ENCODE measurements at regions not wholly inside any gene's neighbourhood (a gene's known extent, or its start where the extent isn't known, plus 50 kb on each side); places are given as distances from the start of the nearest gene placed in this dataset.
A peak's percentile ranks its signal among the peaks of the same experiment; 100 is the strongest.

DNA sequence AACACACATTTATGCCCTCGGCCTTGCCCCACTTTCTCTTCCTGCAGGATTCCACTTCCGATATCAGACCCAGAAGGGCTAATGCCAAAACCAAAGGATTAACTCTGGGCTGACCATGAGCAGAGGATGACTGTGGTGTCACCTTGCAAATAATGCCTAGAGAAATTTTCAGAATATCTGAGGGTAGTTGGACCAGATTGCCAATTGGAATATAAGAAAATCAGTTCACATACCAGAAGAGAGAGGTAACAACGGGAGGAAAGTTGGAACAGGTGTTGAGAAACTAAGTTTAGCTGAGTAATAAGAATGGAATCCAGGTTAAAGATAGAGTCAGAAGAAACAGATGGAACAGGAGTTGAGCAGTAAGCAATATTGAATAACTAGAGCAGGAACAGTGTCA, 232.7 kb upstream of the UBE2E3 start:
- Histone ChIP-seq H3K9me1 (ENCODE audit: insufficient read depth, low read length) (no peaks in the 10 kb centered on the region; the same call in 1 of the 2 replicates), H3K18ac (ENCODE audit: low read depth, low read length) (no peak overlapping the region), H3K4me3 (ENCODE audit: insufficient read depth, low read depth, low read length) (no peak overlapping the region), H2BK15ac (ENCODE audit: low read depth, low read length) (no peak overlapping the region), H3K79me1 (ENCODE audit: low read depth in 1 of 2, low read length in 2 of 2) (no peaks in the 10 kb centered on the region), H3K4me2 (ENCODE audit: low read depth, low read length) (no peak overlapping the region), H3K14ac (replicated peaks; ENCODE audit: low read depth, low read length) (no peak overlapping the region), H3K9me3 (ENCODE audit: control insufficient read depth, insufficient read depth, low read length) (no peaks in the 10 kb centered on the region), H2BK120ac (ENCODE audit: low read depth, low read length) (no peak overlapping the region), H2AFZ (replicated peaks; ENCODE audit: low read length, poor library complexity) (no peak overlapping the region), H3K27me3 (ENCODE audit: control insufficient read depth, insufficient read depth, low read length) (no peaks in the 10 kb centered on the region), H2BK5ac (ENCODE audit: low read depth, low read length, poor library complexity, severe bottlenecking) (no peak overlapping the region), H3K9ac (ENCODE audit: low read depth, low read length) (no peak overlapping the region), H3K4ac (ENCODE audit: low read depth, low read length) (no peak overlapping the region), H4K8ac (ENCODE audit: low read depth in 2 of 2, low read length in 2 of 2) (no peak overlapping the region), H2AK5ac (ENCODE audit: low read depth, low read length) (no peak overlapping the region), H3K56ac (ENCODE audit: extremely low read depth, insufficient read depth, low read length) (no peak overlapping the region), H3K36me3 (ENCODE audit: control insufficient read depth, insufficient read depth, low read length) (no peaks in the 10 kb centered on the region), H2AK9ac (replicated peaks; ENCODE audit: low read depth, low read length, poor library complexity) (no peak overlapping the region), H3K27ac (ENCODE audit: insufficient read depth, low read length) (no peak overlapping the region), H4K91ac (ENCODE audit: insufficient read depth, low read depth, low read length) (no peak overlapping the region), H2BK20ac (ENCODE audit: low read depth, low read length) (no peak overlapping the region), H4K20me1 (ENCODE audit: insufficient read depth, low read length) (no peaks in the 10 kb centered on the region), H3K4me1 (ENCODE audit: control insufficient read depth, insufficient read depth, low read length) (no peaks in the 10 kb centered on the region), H4K5ac (ENCODE audit: low read depth, low read length) (no peak overlapping the region), H3K23ac (ENCODE audit: low read depth, low read length) (no peak overlapping the region)
- intact Hi-C loops (cut with micrococcal nuclease) (no loop called here), in situ Hi-C loops (cut with MboI; ENCODE audit: low sequenced_read_pairs) (no loop called here), dilution Hi-C loops (cut with HindIII; ENCODE audit: low sequenced_read_pairs, unreplicated experiment) (no loop called here)
- WGBS, 2 experiments (ENCODE audit: extremely low coverage in 2 of 2, insufficient read length in 1 of 2): 100% methylated on average over 1 of the region's 3 CpGs; no CpG with 5 or more reads in 1 of the 2 experiments
- ChIA-PET POLR2A (ENCODE audit: unreplicated experiment) (no interaction called here), CTCF (no interaction called here)
- TF ChIP-seq FOS (IDR thresholded peaks at IDR 0.05; ENCODE audit: low read depth, low read length): no peak
- TF ChIP-seq MXI1 (IDR thresholded peaks at IDR 0.05; ENCODE audit: borderline replicate concordance, low read depth, low read length): no peak
- no peak for TF ChIP-seq CEBPB (IDR thresholded peaks at IDR 0.05; ENCODE audit: low read depth, low read length)
- TF ChIP-seq SMC3 (IDR thresholded peaks at IDR 0.05; ENCODE audit: low read depth, low read length): no peak
- TF ChIP-seq MAZ (IDR thresholded peaks at IDR 0.05; ENCODE audit: borderline replicate concordance, low read depth, low read length): no peak
- no peak for TF ChIP-seq CTCF (conservative IDR thresholded peaks at IDR 0.05; ENCODE audit: low read depth, low read length)
- no peak for TF ChIP-seq POLR2A (IDR thresholded peaks at IDR 0.05; ENCODE audit: low read depth, low read length)
- TF ChIP-seq, protein P1, sequence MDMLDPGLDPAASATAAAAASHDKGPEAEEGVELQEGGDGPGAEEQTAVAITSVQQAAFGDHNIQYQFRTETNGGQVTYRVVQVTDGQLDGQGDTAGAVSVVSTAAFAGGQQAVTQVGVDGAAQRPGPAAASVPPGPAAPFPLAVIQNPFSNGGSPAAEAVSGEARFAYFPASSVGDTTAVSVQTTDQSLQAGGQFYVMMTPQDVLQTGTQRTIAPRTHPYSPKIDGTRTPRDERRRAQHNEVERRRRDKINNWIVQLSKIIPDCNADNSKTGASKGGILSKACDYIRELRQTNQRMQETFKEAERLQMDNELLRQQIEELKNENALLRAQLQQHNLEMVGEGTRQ (IDR thresholded peaks at IDR 0.05; ENCODE audit: low read depth, low read length): no peak
- TF ChIP-seq BHLHE40 (IDR thresholded peaks at IDR 0.05; ENCODE audit: low read depth, low read length): no peak
- TF ChIP-seq CHD1 (IDR thresholded peaks at IDR 0.05; ENCODE audit: low read depth, low read length): no peak
- TF ChIP-seq RAD21 (IDR thresholded peaks at IDR 0.05; ENCODE audit: low read length): no peak
- no peak for TF ChIP-seq RCOR1 (IDR thresholded peaks at IDR 0.05; ENCODE audit: insufficient replicate concordance, low read length)
- TF ChIP-seq RFX5 (IDR thresholded peaks at IDR 0.05; ENCODE audit: low read depth, low read length): no peak
- no peak for TF ChIP-seq MAFK (IDR thresholded peaks at IDR 0.05; ENCODE audit: low read depth, low read length)
- TF ChIP-seq NFE2L2 (IDR thresholded peaks at IDR 0.05; ENCODE audit: low read depth, low read length): no peak
- TF ChIP-seq ELK1 (IDR thresholded peaks at IDR 0.05; ENCODE audit: borderline replicate concordance, low read depth, low read length): no peak
- BruUV-seq (replicated peaks): no TSS peak
- ATAC-seq (ENCODE audit: low read depth): no peak
- peak; percentile 10 for DNase-seq
